Amygdala (tissue), 56 donors: ENCODE measurements at regions not wholly inside any gene's neighbourhood (a gene's known extent, or its start where the extent isn't known, plus 50 kb on each side); places are given as distances from the start of the nearest gene placed in this dataset.
A peak's percentile ranks its signal among the peaks of the same experiment; 100 is the strongest.
"Not testable (repeated sequence)": the region's sequence is repeated elsewhere in the genome, so short reads cannot be mapped to it uniquely, and the experiment has no call there.

Source experiments
- DNase-seq, 56 donors: peaks; one replicate each; lab custom pipeline; 2025; lab: John Stamatoyannopoulos, UW

GRCh38 chr4:158958489-158959270, 144.2 kb upstream of the RAPGEF2 start:
- no peak for DNase-seq

- no peak for DNase-seq
These were observed 140.5 kb upstream of the RAPGEF2 start for GRCh38 chr4:158962393-158962792.

GRCh38 chr4:158963282-158963681, 139.6 kb upstream of the RAPGEF2 start:
- not testable (repeated sequence) for DNase-seq

GRCh38 chr4:158964114-158964727, 138.7 kb upstream of the RAPGEF2 start:
- peak in 1 of 56 donors; percentile 10 for DNase-seq

GRCh38 chr4:158964728-158965124, 138.2 kb upstream of the RAPGEF2 start:
- no peak for DNase-seq

GRCh38 chr4:158965226-158965625, 137.7 kb upstream of the RAPGEF2 start:
- no peak for DNase-seq

GRCh38 chr4:158966091-158966490, 136.8 kb upstream of the RAPGEF2 start:
- no peak for DNase-seq

- no peak for DNase-seq
These were observed 133.9 kb upstream of the RAPGEF2 start for GRCh38 chr4:158968961-158969360.

- DNase-seq = no peak
These were observed 132.1 kb upstream of the RAPGEF2 start for GRCh38 chr4:158970812-158971211.

- DNase-seq = not testable (repeated sequence)
These were observed 128.4 kb upstream of the RAPGEF2 start for GRCh38 chr4:158974438-158974837.

- DNase-seq = not testable (repeated sequence)
These were observed 122.2 kb upstream of the RAPGEF2 start for GRCh38 chr4:158980711-158981110.

- DNase-seq = no peak
These were observed 111.2 kb upstream of the RAPGEF2 start for GRCh38 chr4:158991534-158992155.

- no peak for DNase-seq
These were observed 109.0 kb upstream of the RAPGEF2 start for GRCh38 chr4:158993891-158994290.

- no peak for DNase-seq
These were observed 107.8 kb upstream of the RAPGEF2 start for GRCh38 chr4:158995040-158995439.

- no peak for DNase-seq
These were observed 106.9 kb upstream of the RAPGEF2 start for GRCh38 chr4:158995965-158996364.

- DNase-seq = no peak
These were observed 106.2 kb upstream of the RAPGEF2 start for GRCh38 chr4:158996669-158997074.

- DNase-seq = no peak
These were observed 105.1 kb upstream of the RAPGEF2 start for GRCh38 chr4:158997660-158998349.

- no peak for DNase-seq
These were observed 104.3 kb upstream of the RAPGEF2 start for GRCh38 chr4:158998624-158999023.

GRCh38 chr4:158999166-158999682, 103.7 kb upstream of the RAPGEF2 start:
- no peak for DNase-seq

- no peak for DNase-seq
These were observed 103.0 kb upstream of the RAPGEF2 start for GRCh38 chr4:158999849-159000248.

GRCh38 chr4:159002950-159003349, 99.9 kb upstream of the RAPGEF2 start:
- DNase-seq = no peak
